Breast epithelium (tissue), 3 donors: ENCODE measurements at regions not wholly inside any gene's neighbourhood (a gene's known extent, or its start where the extent isn't known, plus 50 kb on each side); places are given as distances from the start of the nearest gene placed in this dataset.

ENCODE experiments used
- CTCF ChIP-seq, 3 donors: fragments of 450-650 bp; IDR thresholded peaks; one replicate each; pipeline ENCODE4 v1.5.1; 2016 to 2017; ENCODE audit warnings: antibody characterized with exemption in 3 of 3, mild to moderate bottlenecking in 3 of 3, moderate library complexity in 3 of 3
- POLR2AphosphoS5 ChIP-seq, 3 donors: sonication (generic); formaldehyde crosslinking; IDR thresholded peaks; one replicate each; pipeline ENCODE4 v1.6.1; 2017; ENCODE audit warnings: antibody characterized with exemption in 3 of 3

DNA sequence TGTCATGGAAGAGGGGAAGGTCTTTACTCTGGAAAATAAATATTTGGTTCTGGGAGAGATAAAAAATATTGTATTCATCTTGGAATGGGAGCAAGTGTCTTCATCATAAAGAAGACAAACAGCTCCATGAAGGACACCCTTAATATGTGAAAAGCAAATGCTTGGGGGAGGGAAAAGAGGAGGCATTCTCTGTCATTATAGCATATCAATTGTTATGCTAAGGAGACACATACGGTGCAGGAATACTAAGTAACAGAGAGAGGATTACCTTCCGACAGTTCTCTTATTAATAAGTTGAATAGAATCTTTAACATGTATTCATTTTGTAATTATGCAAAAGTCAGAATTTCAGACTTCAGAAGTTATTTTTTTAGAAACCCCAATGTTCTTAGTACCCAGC, 634.4 kb downstream of the UTRN start:
- TF ChIP-seq POLR2AphosphoS5 (IDR thresholded peaks at IDR 0.05) (no peak), CTCF (IDR thresholded peaks at IDR 0.05) (no peak)
